ENCODE measurements at regions not wholly inside any gene's neighbourhood (a gene's known extent, or its start where the extent isn't known, plus 50 kb on each side); places are given as distances from the start of the nearest gene placed in this dataset.

- Histone ChIP-seq H3K27me3 (no peaks in the 10 kb centered on the region), H3K4me1 (ENCODE audit: insufficient read depth) (no peaks in the 10 kb centered on the region), H3K4me3 (no peak overlapping the region), H3K36me3 (no peaks in the 10 kb centered on the region), H3K9me3 (no peaks in the 10 kb centered on the region), H3K27ac (no peak overlapping the region)
- 66 to 74% (median 66%) methylated on average over 4 of the region's 4 CpGs for WGBS, 3 donors
- no peak for TF ChIP-seq POLR2A (IDR thresholded peaks at IDR 0.05)
- TF ChIP-seq EP300 (IDR thresholded peaks at IDR 0.05), result no peak
- no peak for TF ChIP-seq CTCF (IDR thresholded peaks at IDR 0.05)
- DNase-seq, result no peak
- intact Hi-C loops (cut with DNase I), result no loop called here
Measured at GRCh38 chr20:56783826-56784225, 154.7 kb downstream of the TFAP2C start.

GRCh38 chr20:56786503-56786902 lies 157.4 kb downstream of the TFAP2C start:
- WGBS, 3 donors, result 59 to 64% (median 61%) methylated on average over 5 of the region's 5 CpGs
- Histone ChIP-seq H3K4me1 (ENCODE audit: insufficient read depth) (no peaks in the 10 kb centered on the region), H3K4me3 (no peak overlapping the region), H3K36me3 (no peaks in the 10 kb centered on the region), H3K9me3 (no peaks in the 10 kb centered on the region), H3K27ac (no peak overlapping the region), H3K27me3 (no peaks in the 10 kb centered on the region)
- DNase-seq, result no peak
- intact Hi-C loops (cut with DNase I), result no loop called here
- TF ChIP-seq POLR2A (IDR thresholded peaks at IDR 0.05) (no peak), CTCF (IDR thresholded peaks at IDR 0.05) (no peak), EP300 (IDR thresholded peaks at IDR 0.05) (no peak)

DNA sequence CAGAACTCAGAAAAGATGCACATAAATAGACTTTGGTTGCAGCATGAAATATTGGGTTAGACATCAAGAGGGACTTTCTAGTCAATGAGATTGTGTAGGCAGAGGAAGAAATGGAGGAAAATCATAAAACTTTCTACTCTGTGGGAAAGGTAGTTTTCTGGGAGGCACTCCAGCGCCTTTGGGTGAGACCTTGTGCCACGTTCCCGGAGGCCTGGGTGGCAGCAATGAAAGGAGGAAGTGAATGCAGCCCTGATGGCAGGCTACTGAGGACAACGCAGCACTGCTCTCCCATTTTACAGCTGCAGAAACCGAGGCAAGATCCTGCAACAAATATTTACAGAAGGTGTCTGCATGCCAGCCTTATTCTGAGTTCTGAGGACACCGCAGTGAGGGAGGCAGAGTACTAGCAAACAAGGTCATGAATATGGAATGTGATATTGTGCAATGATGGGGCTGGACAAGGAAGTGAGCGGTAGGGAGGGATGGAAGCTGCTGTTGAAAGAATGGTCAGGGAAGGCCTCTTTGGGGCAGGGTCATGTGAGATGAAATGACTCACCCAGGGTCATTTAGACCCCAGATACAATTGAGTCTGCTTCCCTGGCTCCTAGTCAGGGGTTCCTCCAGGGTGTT lies 159.1 kb downstream of the TFAP2C start:
- H3K9me3 ChIP-seq, result no peaks in the 10 kb centered on the region
- DNase-seq, result no peak
- 65 to 73% (median 67%) methylated on average over 7 of the region's 7 CpGs for WGBS, 3 donors
- no peak overlapping the region for H3K27ac ChIP-seq
- H3K4me1 ChIP-seq (ENCODE audit: insufficient read depth), result no peaks in the 10 kb centered on the region
- H3K36me3 ChIP-seq, result no peaks in the 10 kb centered on the region
- no peaks in the 10 kb centered on the region for H3K27me3 ChIP-seq
- intact Hi-C loops (cut with DNase I), result no loop called here
- TF ChIP-seq CTCF (IDR thresholded peaks at IDR 0.05) (no peak), EP300 (IDR thresholded peaks at IDR 0.05) (no peak), POLR2A (IDR thresholded peaks at IDR 0.05) (no peak)
- no peak overlapping the region for H3K4me3 ChIP-seq

DNA sequence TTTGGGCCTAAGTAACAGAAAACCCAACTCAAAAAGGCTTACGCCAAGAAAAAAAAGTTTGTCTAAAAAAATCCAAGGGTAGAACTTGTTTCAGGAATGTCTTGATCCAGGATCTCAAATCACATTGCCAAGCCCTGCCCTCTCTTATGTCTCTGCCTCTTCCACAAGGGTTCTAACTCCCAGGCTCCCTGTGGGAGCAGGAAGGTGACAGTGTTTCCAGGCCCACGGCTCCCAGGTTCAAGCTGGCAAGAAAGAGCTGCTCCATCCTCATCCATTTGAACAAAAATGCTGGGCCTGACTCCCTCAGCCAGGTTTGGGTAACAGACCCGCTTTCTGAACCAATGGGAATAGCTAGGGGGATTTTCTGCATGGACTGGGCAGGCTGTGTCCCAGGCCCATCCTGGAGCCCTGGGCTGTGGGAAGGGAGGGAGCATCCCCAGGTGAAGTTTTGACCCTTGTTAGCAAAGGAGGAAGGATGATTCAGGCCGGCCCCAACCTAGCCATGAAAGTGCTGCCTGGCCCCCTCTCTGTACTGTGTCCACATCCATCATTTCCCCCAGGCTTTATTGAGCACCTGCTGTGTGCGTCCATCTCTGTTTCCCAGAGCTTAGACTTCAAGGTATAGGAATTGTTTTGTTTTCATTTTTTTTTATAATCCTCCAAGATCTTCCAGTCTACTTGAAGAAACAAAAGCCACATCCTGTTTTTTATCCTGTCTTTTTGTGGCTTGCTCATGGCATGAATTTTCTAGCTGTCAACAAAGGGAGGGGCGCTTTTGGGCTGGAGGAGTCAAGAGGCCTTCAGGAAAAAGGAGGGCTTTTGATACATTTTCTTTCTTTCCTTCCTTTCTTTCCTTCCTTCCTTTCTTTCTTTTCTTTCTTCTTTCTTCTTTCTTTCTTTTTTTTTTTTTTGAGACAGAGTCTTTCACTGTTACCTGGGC lies 159.8 kb downstream of the TFAP2C start:
- Histone ChIP-seq H3K4me3 (no peak overlapping the region), H3K9me3 (no peaks in the 10 kb centered on the region), H3K27me3 (no peaks in the 10 kb centered on the region), H3K4me1 (ENCODE audit: insufficient read depth) (no peaks in the 10 kb centered on the region), H3K36me3 (no peaks in the 10 kb centered on the region), H3K27ac (no peak overlapping the region)
- intact Hi-C loops (cut with DNase I), result no loop called here
- TF ChIP-seq POLR2A (IDR thresholded peaks at IDR 0.05) (no peak), EP300 (IDR thresholded peaks at IDR 0.05) (no peak), CTCF (IDR thresholded peaks at IDR 0.05) (no peak)
- no peak for DNase-seq
- WGBS, 3 donors, result 79 to 87% (median 80%) methylated on average over 6 of the region's 6 CpGs
